ENCODE measurements at regions not wholly inside any gene's neighbourhood (a gene's known extent, or its start where the extent isn't known, plus 50 kb on each side); places are given as distances from the start of the nearest gene placed in this dataset.

DNA sequence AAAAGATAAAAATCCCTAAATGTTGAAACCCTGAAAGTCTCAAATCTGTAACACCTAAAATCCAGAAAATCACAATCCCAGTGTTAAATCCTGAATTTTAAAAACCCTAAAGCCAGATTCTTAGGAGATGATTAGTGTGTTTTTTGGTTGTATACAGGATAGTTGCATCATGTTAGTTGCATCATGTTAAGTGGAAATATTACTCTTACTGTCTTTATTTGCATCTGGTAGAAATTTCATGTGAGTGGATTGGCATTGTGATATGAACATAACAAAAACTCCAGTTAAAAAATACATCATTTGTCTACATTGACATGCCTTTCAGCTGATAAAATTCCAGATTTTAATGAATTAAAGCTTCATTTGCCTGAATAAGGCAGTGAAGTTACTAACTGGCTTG, 683.1 kb upstream of the ACVR2A start (continued):
- TF ChIP-seq ZNF830 (tag by site-specific recombination; IDR thresholded peaks at IDR 0.05; ENCODE audit: low read depth) (no peak), ZNF24 (tag by site-specific recombination; IDR thresholded peaks at IDR 0.05) (no peak), GLI4 (tag by site-specific recombination; IDR thresholded peaks at IDR 0.05) (no peak)

DNA sequence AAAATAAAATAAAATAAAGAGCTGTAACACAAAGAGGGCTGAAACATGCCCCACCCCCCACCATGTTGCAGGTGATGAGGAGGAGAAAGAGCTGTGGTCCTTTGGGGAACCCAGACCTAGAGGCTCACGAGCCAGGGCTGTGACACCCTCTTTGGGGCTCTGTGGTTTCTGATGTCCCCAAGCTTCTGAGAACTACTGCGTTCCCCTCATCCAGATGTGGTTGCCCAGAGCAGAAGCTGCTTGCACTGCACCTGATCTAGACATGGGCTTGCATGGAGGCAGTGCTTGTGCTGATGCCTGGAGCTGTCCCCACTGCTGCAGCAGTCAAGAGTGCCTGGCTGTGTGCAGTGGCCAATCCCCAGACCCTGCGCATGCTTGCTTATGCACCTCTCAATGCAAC, 687.9 kb upstream of the ACVR2A start:
- H3K36me3 ChIP-seq (ENCODE audit: control insufficient read depth in 2 of 2, insufficient read depth in 1 of 2, low read length in 2 of 2) = no peaks in the 10 kb centered on the region
- ChIA-PET POLR2A (no interaction called here), CTCF (no interaction called here)
- no peak overlapping the region for H3K27ac ChIP-seq (ENCODE audit: extremely low read depth, low read depth, low read length)
- H3K4me3 ChIP-seq (ENCODE audit: low read depth, low read length) = no peak overlapping the region
- H3K9me3 ChIP-seq (ENCODE audit: control insufficient read depth, insufficient read depth, low read depth, low read length) = no peaks in the 10 kb centered on the region
- TF ChIP-seq ZFP3 (tag by site-specific recombination; IDR thresholded peaks at IDR 0.05; ENCODE audit: low read depth) = no peak
- TF ChIP-seq, protein P1, sequence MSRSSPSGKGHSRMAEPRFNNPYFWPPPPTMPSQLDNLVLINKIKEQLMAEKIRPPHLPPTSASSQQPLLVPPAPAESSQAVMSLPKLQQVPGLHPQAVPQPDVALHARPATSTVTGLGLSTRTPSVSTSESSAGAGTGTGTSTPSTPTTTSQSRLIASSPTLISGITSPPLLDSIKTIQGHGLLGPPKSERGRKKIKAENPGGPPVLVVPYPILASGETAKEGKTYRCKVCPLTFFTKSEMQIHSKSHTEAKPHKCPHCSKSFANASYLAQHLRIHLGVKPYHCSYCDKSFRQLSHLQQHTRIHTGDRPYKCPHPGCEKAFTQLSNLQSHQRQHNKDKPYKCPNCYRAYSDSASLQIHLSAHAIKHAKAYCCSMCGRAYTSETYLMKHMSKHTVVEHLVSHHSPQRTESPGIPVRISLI (tag by site-specific recombination; IDR thresholded peaks at IDR 0.05) = no peak
- TF ChIP-seq ZEB2 (tag by site-specific recombination; IDR thresholded peaks at IDR 0.05) = no peak
- no peak for TF ChIP-seq ZNF777 (tag by site-specific recombination; IDR thresholded peaks at IDR 0.05; ENCODE audit: borderline replicate concordance)
- no peak for TF ChIP-seq MEIS1 (CRISPR knock-in tag; IDR thresholded peaks at IDR 0.05; ENCODE audit: borderline replicate concordance)
- TF ChIP-seq ZBTB8A (tag by site-specific recombination; IDR thresholded peaks at IDR 0.05) = no peak
- TF ChIP-seq ZNF214 (tag by site-specific recombination; IDR thresholded peaks at IDR 0.05; ENCODE audit: borderline replicate concordance) = no peak
- TF ChIP-seq ZNF366 (tag by site-specific recombination; conservative IDR thresholded peaks at IDR 0.05) = no peak
- TF ChIP-seq ZNF23 (tag by site-specific recombination; IDR thresholded peaks at IDR 0.05; ENCODE audit: borderline replicate concordance) = no peak
- TF ChIP-seq YY1 (tag by site-specific recombination; IDR thresholded peaks at IDR 0.05) = no peak
- no peak for TF ChIP-seq ZSCAN30 (tag by site-specific recombination; IDR thresholded peaks at IDR 0.05)
- no peak for TF ChIP-seq ZNF843 (tag by site-specific recombination; IDR thresholded peaks at IDR 0.05)
- no peak for TF ChIP-seq ZNF610 (tag by site-specific recombination; IDR thresholded peaks at IDR 0.05; ENCODE audit: borderline replicate concordance)
- TF ChIP-seq ZNF785 (tag by site-specific recombination; IDR thresholded peaks at IDR 0.05) = no peak
- TF ChIP-seq ZNF324 (tag by site-specific recombination; IDR thresholded peaks at IDR 0.05) = no peak
- TF ChIP-seq ZNF202 (tag by site-specific recombination; IDR thresholded peaks at IDR 0.05; ENCODE audit: borderline replicate concordance) = no peak
- TF ChIP-seq, protein P2, sequence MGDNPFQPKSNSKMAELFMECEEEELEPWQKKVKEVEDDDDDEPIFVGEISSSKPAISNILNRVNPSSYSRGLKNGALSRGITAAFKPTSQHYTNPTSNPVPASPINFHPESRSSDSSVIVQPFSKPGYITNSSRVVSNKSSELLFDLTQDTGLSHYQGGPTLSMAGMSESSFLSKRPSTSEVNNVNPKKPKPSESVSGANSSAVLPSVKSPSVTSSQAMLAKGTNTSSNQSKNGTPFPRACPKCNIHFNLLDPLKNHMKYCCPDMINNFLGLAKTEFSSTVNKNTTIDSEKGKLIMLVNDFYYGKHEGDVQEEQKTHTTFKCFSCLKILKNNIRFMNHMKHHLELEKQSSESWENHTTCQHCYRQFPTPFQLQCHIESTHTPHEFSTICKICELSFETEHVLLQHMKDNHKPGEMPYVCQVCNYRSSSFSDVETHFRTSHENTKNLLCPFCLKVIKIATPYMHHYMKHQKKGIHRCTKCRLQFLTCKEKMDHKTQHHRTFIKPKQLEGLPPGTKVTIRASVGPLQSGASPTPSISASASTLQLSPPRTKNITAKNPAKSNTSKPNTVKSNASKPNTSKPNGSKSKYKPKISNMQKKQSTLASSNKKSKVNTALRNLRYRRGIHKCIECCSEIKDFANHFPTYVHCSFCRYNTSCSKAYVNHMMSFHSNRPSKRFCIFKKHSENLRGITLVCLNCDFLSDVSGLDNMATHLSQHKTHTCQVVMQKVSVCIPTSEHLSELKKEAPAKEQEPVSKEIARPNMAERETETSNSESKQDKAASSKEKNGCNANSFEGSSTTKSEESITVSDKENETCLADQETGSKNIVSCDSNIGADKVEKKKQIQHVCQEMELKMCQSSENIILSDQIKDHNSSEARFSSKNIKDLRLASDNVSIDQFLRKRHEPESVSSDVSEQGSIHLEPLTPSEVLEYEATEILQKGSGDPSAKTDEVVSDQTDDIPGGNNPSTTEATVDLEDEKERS (tag by site-specific recombination; IDR thresholded peaks at IDR 0.05) = no peak
- TF ChIP-seq, protein P3, sequence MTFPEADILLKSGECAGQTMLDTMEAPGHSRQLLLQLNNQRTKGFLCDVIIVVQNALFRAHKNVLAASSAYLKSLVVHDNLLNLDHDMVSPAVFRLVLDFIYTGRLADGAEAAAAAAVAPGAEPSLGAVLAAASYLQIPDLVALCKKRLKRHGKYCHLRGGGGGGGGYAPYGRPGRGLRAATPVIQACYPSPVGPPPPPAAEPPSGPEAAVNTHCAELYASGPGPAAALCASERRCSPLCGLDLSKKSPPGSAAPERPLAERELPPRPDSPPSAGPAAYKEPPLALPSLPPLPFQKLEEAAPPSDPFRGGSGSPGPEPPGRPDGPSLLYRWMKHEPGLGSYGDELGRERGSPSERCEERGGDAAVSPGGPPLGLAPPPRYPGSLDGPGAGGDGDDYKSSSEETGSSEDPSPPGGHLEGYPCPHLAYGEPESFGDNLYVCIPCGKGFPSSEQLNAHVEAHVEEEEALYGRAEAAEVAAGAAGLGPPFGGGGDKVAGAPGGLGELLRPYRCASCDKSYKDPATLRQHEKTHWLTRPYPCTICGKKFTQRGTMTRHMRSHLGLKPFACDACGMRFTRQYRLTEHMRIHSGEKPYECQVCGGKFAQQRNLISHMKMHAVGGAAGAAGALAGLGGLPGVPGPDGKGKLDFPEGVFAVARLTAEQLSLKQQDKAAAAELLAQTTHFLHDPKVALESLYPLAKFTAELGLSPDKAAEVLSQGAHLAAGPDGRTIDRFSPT (tag by site-specific recombination; IDR thresholded peaks at IDR 0.05) = no peak
- H3K4me1 ChIP-seq (ENCODE audit: control insufficient read depth, insufficient read depth, low read length) = no peaks in the 10 kb centered on the region

Data from HEK293 (cell line).